ENCODE measurements at regions not wholly inside any gene's neighbourhood (a gene's known extent, or its start where the extent isn't known, plus 50 kb on each side); places are given as distances from the start of the nearest gene placed in this dataset.

DNA sequence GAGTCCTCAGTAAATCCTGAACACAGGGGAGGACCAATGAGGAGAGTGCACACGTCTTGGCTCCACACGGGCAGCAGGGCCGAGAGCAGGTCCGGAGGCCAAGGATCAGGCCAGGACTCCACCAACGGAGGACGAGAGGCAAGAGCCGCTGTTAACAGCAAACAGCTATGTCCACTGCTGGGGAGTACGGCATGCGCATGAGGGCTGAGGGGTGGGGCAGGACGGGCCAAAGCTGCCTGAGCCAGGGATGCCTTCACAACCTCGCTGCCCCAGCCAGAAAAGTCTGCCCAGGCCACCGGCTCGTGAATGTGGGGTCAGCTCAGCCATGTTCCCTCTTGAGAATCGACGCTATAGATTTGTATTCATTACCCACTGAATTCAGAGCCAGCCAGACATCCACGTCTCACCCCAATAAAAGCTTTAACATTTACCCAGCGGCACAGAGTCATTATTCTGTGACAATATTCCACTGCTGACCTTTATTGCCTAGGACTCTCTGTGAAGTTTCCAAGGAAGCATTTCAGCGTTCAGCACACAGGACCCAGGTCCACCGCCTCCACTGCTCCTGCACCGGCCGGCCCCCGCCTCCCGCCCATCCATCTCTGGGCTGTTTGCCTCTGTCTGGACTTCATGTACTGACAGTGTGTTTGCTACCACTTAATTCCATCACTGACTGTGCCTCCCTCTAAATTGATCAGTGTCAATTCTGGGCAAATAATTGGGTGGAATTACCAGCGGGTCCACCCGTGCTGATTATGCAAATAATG lies 384.9 kb downstream of the SHANK2 start:
- DNase-seq (ENCODE audit: low read depth, low spot score) = no peak

DNA sequence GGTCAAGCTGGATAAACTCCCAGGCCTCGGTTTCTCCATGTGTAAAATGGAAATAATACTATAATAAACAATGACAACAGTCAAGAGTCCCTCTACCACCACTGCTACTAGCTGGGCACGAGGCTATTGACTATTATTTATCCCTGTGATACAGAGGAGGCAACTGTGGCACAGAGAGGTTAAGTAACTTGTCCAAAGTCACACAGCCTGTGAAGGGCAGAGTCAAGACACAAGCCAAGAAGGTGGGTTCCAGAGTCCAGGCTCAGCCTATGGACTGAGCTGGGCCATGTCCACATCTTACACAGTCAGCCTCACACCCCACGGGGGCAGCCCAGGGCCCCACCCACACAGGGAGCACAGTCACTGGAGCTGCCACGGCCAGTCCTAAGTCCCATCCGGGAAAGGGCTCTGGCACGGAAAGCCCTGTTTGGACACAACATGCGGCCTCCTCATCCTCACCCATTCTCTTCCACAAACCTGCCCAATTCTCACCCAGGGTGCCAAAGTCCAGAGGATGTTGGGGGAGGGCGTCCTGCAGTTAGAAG lies 384.0 kb downstream of the SHANK2 start:
- no peak for DNase-seq (ENCODE audit: low read depth, low spot score)

DNA sequence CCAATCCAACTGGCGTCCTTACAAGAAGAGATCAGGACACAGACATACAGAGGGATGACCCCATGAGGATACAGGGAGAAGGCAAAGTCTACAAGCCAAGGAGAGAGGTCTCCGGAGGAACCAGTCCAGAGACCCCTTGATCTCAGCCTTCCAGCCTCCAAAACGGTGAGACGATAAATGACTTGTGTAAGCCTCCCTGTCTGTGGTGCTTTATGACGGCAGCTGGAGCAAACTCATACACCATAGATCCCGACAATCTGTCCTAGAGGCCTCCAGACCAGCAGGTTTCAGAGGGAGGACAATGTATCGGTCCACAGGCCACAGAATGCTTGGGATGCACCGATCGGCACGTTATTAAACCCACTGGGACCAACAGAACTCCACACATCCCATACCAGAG lies 383.3 kb downstream of the SHANK2 start:
- DNase-seq (ENCODE audit: low read depth, low spot score) = no peak

DNA sequence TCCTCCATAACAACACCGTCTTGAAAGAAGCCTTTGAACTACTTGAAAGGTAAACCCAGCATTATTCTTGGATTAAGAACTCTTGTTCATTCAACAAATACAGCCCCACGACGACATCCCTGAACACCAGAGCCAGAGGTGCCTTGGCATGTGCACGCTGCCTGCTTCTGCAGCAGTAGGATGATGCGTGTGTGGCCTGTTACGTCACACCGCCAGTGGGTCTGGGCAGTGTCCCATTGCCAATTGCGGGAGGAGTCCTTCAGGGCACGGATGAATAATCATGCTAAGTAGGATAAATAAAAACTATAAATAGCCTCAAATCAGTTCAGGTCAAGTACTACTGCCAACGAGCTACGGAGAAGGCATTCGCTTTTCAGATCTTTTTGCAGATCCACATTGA lies 380.5 kb downstream of the SHANK2 start:
- no peak for DNase-seq (ENCODE audit: low read depth, low spot score)

DNA sequence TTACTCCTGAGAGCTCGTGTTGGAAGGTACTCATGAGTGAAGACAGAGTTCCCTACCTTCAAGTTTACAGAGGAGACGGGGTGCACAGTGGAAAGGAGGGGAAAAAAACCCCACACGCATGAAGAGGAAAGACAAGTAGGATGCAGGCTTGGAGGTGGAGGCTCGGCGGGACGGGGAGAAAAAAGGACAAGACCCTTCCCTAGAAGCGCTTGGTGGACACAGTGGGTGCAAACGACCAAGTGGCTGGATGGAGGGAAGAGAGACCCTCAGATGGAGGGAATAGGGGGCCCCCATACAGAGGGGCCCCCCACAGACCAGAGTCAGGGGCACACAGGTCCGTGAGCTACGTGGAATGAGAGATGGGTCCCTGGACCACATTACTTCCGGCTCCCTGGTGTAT lies 380.1 kb downstream of the SHANK2 start:
- DNase-seq (ENCODE audit: low read depth, low spot score) = no peak

DNA sequence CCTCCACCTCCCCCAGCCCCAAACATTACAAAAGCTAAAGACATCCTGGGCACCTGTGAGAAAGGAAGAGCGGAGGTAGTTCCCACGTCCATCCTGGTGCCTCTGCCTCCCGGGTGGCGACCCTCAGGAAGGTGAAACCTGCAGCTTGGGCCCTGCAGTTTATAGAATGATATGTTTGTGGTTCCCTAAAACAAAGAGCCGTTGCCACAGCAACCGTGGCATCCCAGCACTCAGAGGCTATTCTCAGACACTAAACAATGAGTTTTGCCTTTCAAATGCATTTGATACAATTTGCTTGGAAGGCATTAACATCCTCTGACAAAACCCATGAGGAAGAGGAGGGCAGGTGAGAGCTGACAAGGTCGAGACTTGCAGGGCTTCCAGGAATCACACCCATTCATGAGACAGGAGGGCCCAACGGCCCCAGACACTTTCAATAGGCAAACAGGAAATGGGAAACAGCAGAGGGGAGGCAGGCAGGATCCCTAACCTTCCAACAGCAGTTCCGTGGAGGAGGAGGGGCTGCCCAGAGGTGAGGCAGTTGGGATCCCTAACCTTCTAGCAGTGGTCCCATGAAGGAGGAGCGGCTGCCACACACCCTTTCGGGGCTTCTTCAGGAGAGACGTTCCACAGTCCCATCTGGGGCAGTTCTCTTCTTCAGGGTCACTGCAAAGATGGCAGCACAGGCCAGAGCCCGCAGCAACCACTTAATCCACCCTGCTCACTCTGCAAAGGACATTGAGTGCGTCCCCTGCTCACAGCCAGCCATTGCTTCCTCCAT lies 379.2 kb downstream of the SHANK2 start:
- no peak for DNase-seq (ENCODE audit: low read depth, low spot score)

DNA sequence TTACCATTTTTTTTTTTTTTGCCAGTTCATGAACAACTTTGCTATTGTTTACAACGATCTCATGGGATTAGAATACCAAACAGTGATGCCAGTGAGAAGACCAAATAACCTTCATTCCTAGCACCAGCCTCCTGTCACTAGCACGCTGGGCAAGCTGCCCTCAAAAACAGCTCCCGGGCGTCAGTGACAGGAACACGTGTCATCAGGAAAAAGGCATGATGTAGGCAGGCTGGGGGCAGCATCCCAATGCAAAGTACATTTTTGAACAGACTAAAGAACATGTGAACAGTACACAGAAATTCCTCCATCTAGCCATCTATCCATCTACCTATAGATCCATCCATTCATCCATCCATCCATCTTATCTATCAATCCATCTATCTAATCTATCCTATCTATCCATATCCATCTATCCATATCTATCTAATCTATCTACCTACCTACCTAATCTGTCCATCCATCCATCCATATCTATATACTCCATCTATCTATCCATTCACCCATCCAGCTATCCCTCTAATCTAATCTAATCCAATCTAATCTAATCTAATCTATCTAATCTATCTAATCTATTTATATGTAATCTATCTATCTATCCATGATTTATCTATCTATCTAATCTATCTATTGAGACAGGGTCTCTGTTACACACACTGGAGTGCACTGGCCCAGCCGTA lies 378.5 kb downstream of the SHANK2 start:
- no peak for DNase-seq (ENCODE audit: low read depth, low spot score)

DNA sequence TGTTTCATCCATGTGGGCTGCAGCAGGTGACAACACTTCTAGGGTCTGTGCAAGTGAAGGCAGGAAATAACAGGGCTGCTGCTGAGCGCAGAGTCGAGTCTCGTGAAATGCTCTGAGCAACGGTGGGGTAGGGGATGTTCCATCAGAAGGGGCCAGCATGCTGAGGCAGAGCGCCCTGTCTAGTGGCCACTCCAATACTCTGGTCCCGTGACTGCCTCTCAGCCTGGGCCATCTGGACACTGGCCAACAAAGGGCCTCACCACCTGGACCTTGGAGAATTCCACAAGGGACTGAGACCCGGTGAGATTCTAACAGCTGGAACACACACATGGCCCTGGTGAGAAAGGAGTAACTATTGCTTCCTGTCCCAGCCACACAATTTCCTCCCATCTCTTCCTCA lies 375.7 kb downstream of the SHANK2 start:
- no peak for DNase-seq (ENCODE audit: low read depth, low spot score)

DNA sequence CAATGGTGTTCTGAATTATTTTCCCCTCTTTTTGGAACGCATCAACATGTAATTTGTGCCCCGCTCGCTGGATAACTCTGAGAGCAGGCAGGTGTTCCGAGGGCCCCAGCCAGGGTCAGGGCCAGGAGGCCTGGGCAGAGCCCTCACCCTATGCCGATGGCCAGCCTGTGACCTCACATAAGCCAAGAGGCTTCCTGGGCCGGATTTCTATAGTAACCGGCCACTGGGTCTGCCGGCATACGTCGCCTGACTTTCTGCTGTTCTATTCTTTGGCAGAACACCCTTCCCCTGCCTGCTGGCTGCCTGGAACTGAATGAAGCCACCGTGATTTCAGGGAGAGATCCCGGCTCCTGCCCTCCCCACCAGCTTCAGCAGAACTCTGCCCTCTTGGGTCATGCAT lies 375.2 kb downstream of the SHANK2 start:
- no peak for DNase-seq (ENCODE audit: low read depth, low spot score)

DNA sequence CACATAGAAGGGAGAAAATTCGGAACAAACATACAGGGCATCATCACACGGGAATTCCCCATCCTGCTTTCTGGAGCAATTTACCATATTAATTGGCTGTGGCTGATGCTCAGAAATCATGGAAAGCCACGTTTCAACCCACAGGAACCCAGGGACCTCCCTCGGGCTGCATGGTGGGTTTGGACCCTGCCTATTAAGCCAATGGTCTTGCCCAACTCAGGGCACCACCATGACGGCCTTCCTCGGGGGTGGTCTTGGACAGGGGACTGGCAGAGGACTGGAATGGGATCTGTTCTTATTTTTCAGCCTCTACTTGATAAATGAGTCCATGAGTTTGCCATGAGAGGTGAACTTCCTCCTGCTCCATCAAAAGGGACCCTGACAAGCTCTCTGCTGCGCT lies 374.0 kb downstream of the SHANK2 start:
- DNase-seq (ENCODE audit: low read depth, low spot score) = no peak

DNA sequence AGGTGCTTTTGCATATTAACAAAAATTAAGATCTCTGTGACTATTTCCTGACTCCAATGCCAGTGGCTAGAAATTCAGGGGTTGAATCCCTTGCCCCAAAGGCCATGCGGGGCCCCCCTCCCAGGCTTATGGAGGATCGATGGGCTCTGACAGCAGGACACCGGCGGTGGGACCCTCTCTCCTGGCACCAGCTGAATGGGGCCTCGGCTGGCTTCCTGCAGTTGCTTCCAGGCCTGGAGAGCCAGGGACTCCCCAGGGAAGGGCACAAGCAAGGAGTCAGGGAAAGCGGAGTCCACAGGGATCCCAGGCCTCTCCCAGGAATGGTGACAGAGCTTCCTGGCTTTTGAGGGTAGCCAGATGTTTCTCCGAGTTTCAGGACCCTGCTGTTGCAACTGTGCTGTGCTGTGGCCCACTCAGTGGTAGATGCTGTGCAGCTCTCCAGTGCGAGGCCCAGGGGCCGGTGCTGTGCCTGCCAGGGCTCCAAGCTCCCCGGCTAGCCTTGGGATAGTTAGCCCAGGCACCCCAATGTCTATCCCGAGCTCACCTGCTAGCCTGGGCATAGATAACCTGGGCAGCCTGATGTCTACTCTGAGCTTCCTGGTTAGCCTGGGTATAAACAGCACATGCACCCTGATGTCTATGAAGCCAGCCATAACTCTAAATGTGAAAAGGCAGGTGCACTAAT lies 372.6 kb downstream of the SHANK2 start:
- no peak for DNase-seq (ENCODE audit: low read depth, low spot score)

DNA sequence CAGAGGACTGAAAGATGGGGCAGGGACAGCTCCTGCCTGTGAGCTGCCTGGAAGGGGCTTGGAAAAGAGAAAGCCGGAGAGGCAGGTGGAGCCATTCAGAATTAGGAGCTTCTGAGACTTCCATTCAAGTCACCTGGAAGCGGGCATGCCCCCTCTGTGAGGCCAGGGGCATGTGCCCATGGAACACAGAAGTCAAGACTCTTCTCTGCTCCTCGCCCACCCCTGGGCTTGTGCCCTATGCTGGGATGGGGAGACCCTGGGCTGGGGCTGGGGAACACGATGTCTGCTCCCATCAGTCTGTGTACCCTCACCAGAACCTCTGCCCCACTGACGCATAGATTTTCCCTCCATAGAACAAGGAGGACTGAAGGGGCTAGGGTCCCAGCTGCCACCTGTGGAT lies 372.0 kb downstream of the SHANK2 start:
- DNase-seq (ENCODE audit: low read depth, low spot score) = no peak

DNA sequence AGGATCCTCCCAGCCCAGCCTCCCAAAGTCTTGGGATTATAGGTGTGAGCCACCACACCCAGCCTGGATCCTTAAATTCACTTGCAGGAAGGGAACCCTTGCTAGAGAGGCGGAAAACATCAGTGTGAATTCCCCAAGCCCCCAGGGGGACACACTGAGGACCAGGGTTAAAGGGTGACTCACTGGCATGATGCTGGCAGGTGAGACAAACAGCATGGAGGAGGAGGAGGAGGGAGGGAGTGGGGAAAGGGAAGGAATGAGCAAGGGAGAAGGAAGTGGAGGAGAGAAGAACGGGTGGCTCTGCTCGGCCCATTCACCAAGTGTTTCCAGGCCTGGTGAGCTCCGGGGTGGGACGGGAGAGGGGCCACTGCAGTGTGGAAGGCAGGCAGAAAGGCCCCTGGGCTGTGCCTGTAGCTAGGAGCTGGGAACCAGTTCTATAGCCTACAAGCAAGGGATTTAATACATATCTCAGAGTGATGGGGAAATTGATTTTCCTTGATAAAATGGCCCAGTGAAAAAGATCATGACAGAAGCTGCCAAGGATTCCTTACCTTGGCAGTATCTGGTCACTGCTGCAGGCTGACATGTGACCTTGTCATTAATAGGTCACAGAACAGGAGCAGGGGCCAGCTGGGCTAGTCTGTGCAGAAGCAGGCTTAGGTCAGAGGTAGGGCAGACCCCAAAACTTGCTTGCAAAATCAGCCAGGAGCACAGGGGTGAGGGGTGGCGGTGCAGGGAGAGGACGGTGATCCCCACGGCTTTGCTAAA lies 370.2 kb downstream of the SHANK2 start:
- DNase-seq (ENCODE audit: low read depth, low spot score) = no peak

DNA sequence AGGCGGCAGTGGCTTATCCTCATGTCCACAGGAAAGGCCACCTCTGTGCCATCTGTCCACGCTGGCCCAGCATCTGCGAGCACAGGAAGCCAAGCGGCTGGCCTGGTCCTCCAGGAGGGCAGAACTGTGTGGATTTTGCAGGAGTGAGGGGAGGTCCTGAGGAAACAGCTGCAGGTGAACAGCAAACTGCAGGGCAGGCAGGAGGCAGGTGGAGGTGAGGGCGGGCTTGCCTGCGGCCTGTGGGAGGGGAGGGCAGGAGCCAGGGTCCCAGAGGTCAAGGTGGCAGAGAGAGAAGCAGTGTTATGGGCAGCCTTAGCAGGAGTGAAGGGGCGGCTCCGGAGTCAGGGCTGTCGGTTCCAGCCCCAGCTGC lies 369.7 kb downstream of the SHANK2 start:
- no peak for DNase-seq (ENCODE audit: low read depth, low spot score)

DNA sequence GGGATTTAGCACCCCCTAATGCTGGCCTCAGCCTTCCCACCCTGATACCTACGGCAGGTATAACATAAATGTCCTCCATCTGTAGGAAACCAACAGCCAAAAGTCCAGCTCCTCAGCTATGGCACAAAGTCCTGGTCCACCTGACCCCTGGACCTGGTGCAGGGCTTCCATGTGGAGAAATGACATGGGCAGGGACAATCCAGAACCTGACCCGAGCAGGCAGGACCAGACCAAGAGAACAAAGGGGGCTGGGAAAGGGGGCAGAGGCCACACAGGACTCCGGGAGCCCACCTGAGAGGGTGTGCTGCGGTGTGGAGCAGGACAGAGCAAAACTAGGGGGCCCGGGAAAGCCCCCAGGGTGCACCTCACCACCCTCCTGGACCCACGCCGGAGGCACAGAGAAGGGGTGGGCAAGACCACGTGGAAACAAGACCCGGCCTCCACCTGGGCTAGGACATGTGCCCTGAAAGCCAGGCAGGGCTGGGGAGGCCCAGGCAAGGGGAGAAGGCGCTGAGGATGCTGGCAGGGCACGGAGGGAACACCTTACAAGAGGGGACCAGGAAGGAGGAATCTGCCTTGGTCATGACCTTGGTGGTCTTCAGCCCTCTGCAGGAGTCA lies 368.9 kb downstream of the SHANK2 start:
- no peak for DNase-seq (ENCODE audit: low read depth, low spot score)

DNA sequence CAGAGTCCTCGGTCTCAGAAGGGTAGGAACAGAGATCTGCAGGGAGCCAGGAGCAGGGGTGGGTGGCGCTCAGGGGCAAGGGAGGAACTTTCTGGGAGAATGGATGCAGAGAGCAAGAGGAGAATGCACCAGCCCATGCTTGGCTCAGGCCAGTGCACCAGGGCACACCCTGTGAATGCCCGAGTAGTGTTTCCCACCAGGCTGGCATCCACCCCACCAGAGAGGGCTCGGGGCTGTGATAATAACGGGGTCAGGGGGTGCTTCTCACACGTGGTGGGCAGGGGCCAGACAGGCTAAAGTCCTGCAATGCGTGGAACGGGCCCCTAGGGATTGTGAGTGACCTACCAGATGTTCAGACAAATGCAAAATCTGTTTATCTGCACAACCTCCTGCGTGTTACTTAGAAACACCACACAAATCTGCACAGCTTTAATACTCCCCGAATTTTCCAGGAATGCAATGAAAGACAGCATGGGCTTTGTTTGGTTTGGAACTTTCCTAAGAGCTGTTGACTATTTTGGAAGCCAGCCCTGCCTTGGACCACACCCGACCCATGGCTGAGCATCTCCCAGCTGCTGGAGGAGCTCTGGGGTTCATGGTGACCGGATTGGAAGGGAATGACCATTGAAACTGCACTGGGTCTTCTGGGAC lies 368.3 kb downstream of the SHANK2 start:
- DNase-seq (ENCODE audit: low read depth, low spot score) = no peak

DNA sequence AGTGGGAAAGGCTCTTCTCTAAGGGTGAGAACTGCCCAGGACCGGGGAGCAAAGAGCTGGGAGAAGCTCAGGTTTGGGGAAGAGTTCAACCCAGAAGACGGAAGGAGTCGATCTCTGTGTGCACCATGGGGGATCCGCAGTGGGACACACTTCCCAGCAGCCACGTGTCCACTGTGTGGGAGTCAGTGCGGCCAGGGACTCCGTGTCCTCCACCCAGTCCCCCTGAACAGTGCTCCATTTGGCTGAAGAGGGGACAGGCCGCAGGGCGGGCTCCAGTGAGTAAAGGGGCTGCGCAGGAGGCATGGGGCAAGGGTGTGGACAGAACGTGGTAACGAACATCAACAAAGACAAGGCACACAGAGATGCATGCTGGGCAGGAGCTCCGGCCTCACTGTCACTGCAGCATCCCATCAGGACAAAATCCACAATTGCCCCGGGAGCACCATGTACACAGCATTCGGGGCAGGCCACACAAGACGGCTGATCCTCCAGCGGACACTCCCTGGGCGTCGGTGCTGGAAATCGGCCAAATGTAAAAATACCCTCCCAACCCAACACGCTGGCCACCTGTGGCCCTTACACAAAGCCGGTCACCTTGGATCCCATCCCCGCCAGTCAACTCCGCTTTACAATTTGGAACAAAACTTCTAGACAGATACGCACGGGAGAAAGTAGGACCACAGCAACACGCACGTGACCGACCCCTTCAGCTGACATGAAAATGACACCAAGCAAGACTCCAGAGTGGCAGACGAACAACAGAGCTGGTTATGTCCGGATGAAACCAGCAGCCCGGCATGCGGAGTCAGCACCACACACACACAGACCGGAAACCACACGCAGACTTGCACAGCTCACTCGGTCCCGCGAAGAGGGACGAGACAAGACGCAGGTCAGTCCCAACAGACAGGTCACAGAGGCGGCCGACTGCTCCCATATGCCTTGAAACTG lies 366.8 kb downstream of the SHANK2 start:
- no peak for DNase-seq (ENCODE audit: low read depth, low spot score)

DNA sequence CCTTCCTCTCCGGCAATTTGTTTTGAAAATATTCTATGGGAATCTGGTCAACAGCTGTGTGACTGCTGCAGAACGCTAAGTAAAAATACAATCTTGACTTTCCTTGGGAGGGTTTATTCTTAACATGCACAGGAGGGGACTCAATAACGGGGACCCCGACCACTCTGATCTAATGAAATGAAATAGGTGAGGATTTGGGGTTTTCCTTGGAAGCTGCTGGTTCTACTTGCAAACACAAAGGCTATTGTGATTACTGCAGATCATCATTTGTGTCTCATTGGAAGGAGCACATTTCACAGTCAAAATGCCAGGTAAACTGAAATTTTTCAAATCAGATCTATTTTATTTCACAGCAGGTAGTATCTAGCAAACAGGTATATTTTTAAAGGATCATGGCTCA lies 366.1 kb downstream of the SHANK2 start:
- no peak for DNase-seq (ENCODE audit: low read depth, low spot score)
